ENCODE measurements at regions not wholly inside any gene's neighbourhood (a gene's known extent, or its start where the extent isn't known, plus 50 kb on each side); places are given as distances from the start of the nearest gene placed in this dataset.
A peak's percentile ranks its signal among the peaks of the same experiment; 100 is the strongest.

DNA sequence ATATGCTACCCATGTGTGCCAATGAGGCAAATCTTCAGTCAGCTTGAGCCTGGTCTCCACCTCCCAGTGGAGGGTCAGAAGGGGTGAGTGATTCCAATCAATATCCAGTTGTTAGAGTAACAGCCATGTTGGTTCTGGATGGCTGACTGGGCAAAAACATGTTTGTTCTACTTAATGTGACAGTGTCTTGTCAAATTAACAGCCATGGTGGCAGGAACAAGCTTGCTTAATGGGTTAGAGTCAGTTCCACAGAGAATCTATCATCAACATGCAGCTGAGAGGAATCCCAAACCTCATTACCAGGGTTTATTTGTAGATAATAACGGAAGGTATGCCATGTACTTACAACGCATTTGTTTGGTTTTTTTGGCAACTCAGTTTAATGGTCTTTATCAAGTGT is 133.2 kb downstream of the SLC17A6 start:
- Histone ChIP-seq H3K18ac (ENCODE audit: extremely low read depth, low read length) (no peak overlapping the region), H3K9ac (replicated peaks in 1 of 4; ENCODE audit: extremely low read depth in 1 of 4, low read depth in 3 of 4, low read length in 3 of 4) (no peak overlapping the region), H3K56ac (replicated peaks; ENCODE audit: insufficient read length, low read depth, low read length) (no peak overlapping the region), H3K27ac (ENCODE audit: low read depth, low read length) (no peak overlapping the region), H3K9me3 (ENCODE audit: insufficient read depth in 2 of 2, low read depth in 1 of 2, low read length in 1 of 2) (no peaks in the 10 kb centered on the region), H2AK5ac (ENCODE audit: low read depth, low read length) (no peak overlapping the region), H3K23ac (ENCODE audit: insufficient read length) (no peak overlapping the region), H4K5ac (ENCODE audit: insufficient read length, low read depth, low read length) (no peak overlapping the region), H2BK120ac (replicated peaks; ENCODE audit: low read depth, low read length) (no peak overlapping the region), H3K23me2 (ENCODE audit: low read depth, low read length) (no peaks in the 10 kb centered on the region), H3K4me1 (replicated peaks in 1 of 4; ENCODE audit: control insufficient read depth in 3 of 4, insufficient read depth in 4 of 4, low read length in 3 of 4) (no peaks in the 10 kb centered on the region), H2AFZ (ENCODE audit: low read length) (peak overlapping the region; percentile 76), H4K91ac (replicated peaks; ENCODE audit: insufficient read length, low read length) (no peak overlapping the region), H2BK5ac (ENCODE audit: low read depth, low read length) (no peak overlapping the region), H3K27me3 (replicated peaks in 1 of 4; ENCODE audit: control insufficient read depth in 3 of 4, extremely low read depth in 1 of 4, insufficient read depth in 3 of 4, low read length in 3 of 4) (no peaks in the 10 kb centered on the region), H3K79me2 (ENCODE audit: control insufficient read depth in 1 of 2, insufficient read depth in 2 of 2, low read length in 2 of 2) (no peaks in the 10 kb centered on the region), H3K4me3 (ENCODE audit: extremely low read depth in 1 of 4, insufficient read depth in 2 of 4, low read depth in 3 of 4, low read length in 4 of 4) (no peak overlapping the region), H3K14ac (ENCODE audit: insufficient read length) (no peak overlapping the region), H3K79me1 (ENCODE audit: low read depth, low read length) (no peaks in the 10 kb centered on the region), H3K4ac (replicated peaks; ENCODE audit: insufficient read length, low read depth, low read length) (no peak overlapping the region), H3K4me2 (ENCODE audit: insufficient read depth in 1 of 2, low read depth in 2 of 2, low read length in 2 of 2) (no peak overlapping the region), H4K8ac (ENCODE audit: extremely low read depth, insufficient read depth, low read length) (no peak overlapping the region), H2BK20ac (ENCODE audit: low read length) (no peak overlapping the region), H2BK15ac (ENCODE audit: low read length) (no peak overlapping the region), H2BK12ac (ENCODE audit: low read depth, low read length) (no peak overlapping the region), H3K36me3 (ENCODE audit: control insufficient read depth in 2 of 4, insufficient read depth in 4 of 4, low read length in 3 of 4) (no peaks in the 10 kb centered on the region), H4K20me1 (replicated peaks in 1 of 2; ENCODE audit: control insufficient read depth in 1 of 2, insufficient read depth in 2 of 2, low read length in 2 of 2) (no peaks in the 10 kb centered on the region)
- ChIA-PET CTCF (ENCODE audit: partially characterized antibody) (interaction anchor here (0.6 to 2.2 kb wide), 18 partner anchors 9 to 302 kb away, joined by 3 to 17 read pairs (median 3); no protein-coding TSS in a partner anchor), POLR2A (ENCODE audit: partially characterized antibody) (interaction anchor here (0.9 kb wide), 1 partner anchor 125 kb away, joined by 3 read pairs; no protein-coding TSS in a partner anchor)
- FAIRE-seq = no peak
- 97% methylated on average over 2 of the region's 2 CpGs; no CpG with 5 or more reads in 1 of the 2 experiments for WGBS, 2 experiments (ENCODE audit: extremely low coverage in 1 of 2, insufficient coverage in 1 of 2, insufficient read length in 1 of 2, insufficient replicate concordance in 2 of 2, low coverage in 1 of 2, low lambda C conversion rate in 2 of 2, missing lambda C conversion rate in 1 of 2)
- no peak for DNase-seq (ENCODE audit: low read depth in 1 of 2, low spot score in 2 of 2)
- TF ChIP-seq TEAD4 (IDR thresholded peaks at IDR 0.05; ENCODE audit: low read depth, low read length) = no peak
- TF ChIP-seq, protein P1, sequence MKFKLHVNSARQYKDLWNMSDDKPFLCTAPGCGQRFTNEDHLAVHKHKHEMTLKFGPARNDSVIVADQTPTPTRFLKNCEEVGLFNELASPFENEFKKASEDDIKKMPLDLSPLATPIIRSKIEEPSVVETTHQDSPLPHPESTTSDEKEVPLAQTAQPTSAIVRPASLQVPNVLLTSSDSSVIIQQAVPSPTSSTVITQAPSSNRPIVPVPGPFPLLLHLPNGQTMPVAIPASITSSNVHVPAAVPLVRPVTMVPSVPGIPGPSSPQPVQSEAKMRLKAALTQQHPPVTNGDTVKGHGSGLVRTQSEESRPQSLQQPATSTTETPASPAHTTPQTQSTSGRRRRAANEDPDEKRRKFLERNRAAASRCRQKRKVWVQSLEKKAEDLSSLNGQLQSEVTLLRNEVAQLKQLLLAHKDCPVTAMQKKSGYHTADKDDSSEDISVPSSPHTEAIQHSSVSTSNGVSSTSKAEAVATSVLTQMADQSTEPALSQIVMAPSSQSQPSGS (IDR thresholded peaks at IDR 0.05; ENCODE audit: low read length) = no peak
- TF ChIP-seq SIX5 (IDR thresholded peaks at IDR 0.05; ENCODE audit: low read depth, low read length) = no peak
- TF ChIP-seq TBP (IDR thresholded peaks at IDR 0.05; ENCODE audit: low read depth, low read length) = no peak
- TF ChIP-seq BRCA1 (IDR thresholded peaks at IDR 0.05; ENCODE audit: low read depth, low read length) = no peak
- TF ChIP-seq HDAC2 (IDR thresholded peaks at IDR 0.05; ENCODE audit: borderline replicate concordance in 1 of 2, low read depth in 2 of 2, low read length in 2 of 2) = no peak
- TF ChIP-seq RFX5 (IDR thresholded peaks at IDR 0.05; ENCODE audit: borderline replicate concordance, low read depth, low read length) = no peak
- TF ChIP-seq KDM4A (IDR thresholded peaks at IDR 0.05; ENCODE audit: low read depth, low read length, severe bottlenecking) = no peak
- TF ChIP-seq BCL11A (IDR thresholded peaks at IDR 0.05; ENCODE audit: low read depth in 2 of 2, low read length in 2 of 2) = no peak
- TF ChIP-seq RBBP5 (IDR thresholded peaks at IDR 0.05; ENCODE audit: borderline replicate concordance, low read depth, low read length) = no peak
- TF ChIP-seq EP300 (IDR thresholded peaks at IDR 0.05; ENCODE audit: borderline replicate concordance in 1 of 2, low read depth in 2 of 2, low read length in 2 of 2) = no peak
- no peak for TF ChIP-seq TAF1 (IDR thresholded peaks at IDR 0.05; ENCODE audit: low read depth, low read length)
- TF ChIP-seq GTF2F1 (IDR thresholded peaks at IDR 0.05; ENCODE audit: borderline replicate concordance, low read depth, low read length) = no peak

Data from H1 (cell line).